CD4-positive, alpha-beta T cell treated with Interleukin-17A for 1 hour (primary cell): ENCODE measurements at regions not wholly inside any gene's neighbourhood (a gene's known extent, or its start where the extent isn't known, plus 50 kb on each side); places are given as distances from the start of the nearest gene placed in this dataset.
"Not testable (repeated sequence)": the region's sequence is repeated elsewhere in the genome, so short reads cannot be mapped to it uniquely, and the experiment has no call there.

Source experiments
- DNase-seq: peaks from one replicate; pipeline ENCODE4 v3.0.0-alpha.2; 2020

DNA sequence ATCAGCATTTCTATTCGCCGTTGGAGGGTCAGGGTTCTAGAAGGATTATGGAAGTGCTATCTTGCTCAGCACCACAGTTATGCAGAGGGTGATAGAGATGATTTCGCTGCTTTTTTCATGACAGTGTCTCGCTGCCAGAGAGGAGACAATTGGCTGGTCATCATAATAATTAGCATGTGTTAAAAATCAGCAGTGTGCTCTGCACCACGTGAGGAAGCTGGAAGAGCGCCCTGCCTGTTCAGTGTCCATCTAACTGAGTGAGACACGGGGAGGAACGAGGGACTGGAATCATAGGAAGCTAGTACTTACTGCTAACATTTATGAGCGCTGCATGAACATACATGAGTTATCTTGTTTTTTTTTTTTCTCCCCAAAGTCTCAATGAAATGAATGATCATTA is 116.2 kb upstream of the PLAAT1 start:
- DNase-seq = no peak

DNA sequence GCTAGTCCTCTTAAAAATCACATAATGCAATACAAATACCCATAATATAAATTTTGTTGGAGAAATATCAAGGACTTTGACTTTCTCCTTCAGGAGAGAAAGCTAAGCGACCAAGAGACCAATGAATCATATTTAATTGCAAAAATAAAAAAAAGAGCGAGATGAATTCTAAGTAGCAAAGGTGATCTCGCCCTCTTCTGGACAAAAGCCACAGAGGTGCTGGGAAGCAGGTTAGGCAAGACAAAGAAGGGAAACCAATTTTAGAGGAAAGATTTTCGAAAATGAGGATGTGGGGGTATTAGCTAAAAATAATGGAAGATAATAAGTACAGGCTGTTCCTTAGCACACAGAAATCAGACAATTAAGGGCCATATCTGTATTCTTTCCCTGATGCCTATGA is 111.4 kb upstream of the PLAAT1 start:
- no peak for DNase-seq

DNA sequence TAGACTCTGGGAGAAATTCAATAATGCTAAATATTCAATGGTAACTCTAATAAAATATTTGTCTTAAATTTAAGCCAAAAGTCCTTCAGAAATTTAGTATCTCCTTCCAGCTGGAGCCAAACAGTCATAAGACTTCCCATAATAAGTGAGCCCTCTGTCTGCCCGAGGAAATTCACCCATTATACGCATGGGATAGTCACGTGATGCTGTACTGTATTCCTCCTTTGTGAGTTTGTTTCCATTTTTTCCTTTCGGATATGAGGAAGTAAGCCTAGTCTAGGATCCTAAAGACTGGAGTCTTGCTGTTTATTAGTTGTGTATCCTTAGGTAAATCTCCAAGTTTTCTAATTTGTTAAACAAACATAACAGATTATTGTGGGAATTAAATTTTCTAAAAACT is 110.4 kb upstream of the PLAAT1 start:
- DNase-seq = no peak

DNA sequence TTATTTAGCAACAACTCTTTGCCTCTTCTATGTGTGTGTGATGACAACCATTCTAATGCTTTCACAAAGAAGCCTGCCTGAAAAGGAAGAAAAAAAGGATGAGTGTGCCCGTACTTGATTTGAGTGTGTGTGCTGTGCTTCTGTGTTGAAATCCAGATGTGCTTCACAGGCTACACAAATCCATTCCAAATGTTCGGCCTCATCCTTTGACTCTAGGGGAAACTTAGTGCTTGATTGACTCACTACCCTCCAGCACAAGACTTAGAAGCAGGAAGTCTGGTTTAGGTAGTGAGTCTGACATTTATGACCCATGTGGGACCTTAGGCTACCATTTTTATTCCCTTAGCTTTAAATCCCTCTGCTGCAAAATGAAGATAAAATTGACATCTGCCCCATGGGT is 108.8 kb upstream of the PLAAT1 start:
- DNase-seq = no peak

DNA sequence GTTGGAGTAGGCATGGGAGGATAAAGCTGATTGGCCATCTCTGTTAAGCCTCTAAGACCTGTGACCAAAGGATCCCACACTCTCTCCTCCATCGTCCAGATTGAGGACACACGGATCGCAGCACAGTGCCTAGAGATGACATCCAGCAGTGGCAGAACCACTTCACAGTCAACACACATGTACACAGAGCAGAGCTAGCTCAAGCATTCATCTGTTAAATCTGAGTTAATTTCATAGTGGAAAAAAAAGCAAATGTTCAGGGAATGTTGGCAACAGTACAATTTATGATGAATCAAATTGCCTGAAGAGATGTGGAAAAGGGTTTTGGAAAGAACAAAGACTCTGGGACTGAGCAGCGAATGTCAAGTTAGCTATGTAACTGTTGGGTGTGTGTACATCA is 108.1 kb upstream of the PLAAT1 start:
- no peak for DNase-seq

DNA sequence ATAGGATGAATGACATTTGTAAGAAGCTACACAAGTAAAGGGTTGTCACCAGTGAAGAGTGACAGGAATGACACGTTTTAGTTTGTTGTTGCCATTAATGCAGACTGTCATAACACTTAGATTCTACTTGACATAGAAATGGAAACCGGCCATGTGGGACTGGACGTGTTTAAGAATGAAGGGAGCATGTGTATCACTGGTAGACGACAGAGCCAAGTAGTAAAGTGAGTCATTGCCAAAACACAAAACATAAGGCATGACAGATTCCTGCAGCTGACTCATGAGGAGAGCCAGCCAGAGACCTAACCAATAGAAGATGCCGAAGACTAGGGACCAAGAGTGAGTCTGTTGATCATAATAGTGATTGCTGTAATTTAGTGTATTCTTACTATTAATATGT is 106.2 kb upstream of the PLAAT1 start:
- no peak for DNase-seq

DNA sequence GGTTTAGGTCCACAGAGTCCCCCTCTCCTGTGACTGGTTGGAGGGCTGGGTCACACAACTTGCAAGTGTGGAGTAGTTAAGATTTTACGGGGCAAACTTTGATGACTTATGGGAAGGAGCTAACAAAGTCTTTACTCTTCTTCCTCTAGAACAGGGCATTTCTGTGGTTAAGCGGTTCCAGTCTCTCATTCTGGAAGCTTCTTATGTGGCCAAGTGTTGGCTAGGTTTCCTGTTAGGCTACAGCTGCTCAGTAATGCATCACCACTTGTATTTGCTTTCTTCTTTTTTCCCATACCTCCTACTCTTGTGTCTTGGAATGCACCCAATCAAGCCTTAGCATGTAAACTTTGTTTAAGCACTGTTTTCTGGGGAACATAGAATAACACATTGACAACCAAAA is 100.6 kb upstream of the PLAAT1 start:
- no peak for DNase-seq

DNA sequence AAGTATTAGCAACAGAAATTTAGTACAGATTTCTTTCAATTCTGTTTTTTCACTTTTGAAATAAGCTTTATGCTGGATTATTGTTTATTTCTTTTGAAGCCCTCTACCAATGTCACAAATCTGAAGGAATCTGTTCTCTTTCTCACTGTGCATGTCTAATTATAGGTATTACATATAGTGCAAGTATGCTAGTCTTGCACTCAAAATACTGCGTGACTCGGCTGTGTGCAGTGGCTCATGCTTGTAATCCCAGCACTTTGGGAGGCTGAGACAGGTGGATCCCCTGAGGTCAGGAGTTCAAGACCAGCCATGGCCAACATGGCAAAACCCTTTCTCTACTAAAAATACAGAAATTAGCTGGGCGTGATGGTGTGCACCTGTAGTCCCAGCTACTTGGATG is 95.8 kb upstream of the PLAAT1 start:
- no peak for DNase-seq

DNA sequence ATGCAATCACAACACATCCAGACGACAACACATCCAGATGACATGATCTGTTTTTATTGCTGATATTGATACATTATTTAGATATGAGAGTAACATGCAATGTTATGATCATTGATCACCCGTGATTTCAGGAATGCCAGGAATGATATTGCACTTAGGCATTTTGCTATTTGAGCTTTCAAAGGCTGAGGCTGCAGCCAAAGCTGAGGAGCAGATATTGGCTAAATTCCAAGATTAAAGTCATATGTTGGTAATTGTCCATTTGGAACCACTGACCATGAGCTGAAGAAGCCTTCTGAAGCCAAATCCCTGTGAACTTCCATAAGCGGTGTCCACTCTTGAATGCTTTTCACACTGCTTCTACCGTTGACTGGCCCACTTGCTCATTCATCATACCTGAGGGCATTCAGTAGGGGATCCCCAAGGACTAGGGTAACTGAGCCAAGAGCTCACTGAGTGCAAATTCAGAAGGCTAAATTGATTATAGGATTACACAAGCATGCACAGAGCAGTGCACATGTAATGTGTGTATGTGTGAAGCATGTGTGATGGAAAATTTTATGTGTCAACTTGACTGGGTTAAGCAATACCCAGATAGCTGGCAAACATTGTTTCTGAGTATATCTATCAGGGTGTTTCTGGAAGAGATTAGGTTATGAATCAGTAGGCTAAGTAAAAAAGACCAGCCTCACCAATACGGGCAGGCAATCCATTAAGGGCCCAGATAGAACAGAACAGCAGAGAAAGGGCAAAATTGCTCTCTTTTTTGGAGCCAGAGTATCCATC is 92.1 kb upstream of the PLAAT1 start:
- DNase-seq = no peak

DNA sequence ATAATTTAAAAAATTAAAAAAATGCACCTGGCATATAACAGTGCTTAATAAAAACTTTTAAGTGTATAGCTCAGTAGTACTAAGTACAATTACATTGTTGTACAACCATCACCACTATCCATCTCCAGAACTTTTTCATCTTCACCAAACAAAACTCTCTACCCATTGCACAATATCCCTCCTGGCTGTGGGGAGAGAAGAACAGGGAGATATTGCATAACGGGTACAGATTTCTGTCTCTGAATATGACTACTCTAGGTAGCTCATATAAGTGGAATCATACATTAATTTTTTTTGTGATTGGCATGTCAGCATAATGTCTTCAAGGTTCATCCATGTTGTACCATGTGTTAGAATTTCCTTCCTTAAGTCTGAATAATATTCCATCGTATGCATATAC is 91.0 kb upstream of the PLAAT1 start:
- no peak for DNase-seq

DNA sequence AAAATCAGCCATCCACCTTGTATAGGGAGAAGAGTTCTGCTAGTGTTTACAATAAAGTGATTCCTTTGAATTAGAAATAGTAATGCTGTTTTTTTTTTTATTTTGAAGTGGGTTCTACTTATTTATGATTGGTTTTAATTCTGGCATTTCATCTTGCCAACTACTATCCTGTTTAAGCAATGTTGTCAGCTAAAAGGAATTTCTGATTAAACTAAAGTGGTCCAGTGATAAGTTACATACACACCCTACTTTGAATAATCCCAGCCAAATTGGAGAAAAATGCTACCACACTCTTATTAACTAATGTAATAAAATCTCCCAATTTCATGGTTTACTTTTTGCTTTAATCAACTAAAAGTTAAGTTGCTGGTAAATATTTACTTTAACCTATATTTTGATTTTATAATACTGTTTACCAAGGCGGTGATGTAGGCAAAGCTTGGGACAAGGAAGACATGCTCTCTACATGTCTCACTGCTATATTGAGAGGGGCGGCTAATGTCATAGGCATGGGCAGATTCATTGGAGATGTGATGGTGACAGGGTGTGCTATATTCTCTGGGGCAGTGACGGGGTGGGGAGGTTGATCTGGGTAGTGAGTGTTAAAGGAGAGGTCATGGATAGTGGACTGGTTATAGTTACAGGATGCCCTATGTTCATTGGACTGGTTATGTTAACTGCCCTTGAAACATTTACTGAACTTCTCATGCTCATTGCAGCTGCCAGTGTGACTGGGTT is 85.8 kb upstream of the PLAAT1 start:
- not testable (repeated sequence) for DNase-seq

DNA sequence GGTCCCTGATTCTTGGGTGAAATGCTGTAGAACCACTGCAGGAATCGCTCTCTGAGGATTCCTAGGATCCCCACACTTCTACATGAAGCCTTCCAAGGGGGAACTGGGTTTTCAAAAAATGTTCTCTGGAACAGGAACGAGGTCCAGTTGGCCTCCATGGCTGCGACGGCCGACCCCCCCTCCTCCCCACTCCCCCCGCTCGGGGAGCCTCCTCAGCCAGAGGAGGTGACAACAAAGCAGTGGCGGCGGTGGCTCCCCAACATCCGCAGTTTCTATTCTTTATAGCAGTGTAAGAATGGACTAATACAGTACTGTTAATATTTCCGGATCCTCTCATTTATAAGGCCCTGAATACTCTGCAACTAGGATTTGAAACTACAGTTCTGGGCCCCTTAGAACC is 84.0 kb upstream of the PLAAT1 start:
- DNase-seq = no peak

DNA sequence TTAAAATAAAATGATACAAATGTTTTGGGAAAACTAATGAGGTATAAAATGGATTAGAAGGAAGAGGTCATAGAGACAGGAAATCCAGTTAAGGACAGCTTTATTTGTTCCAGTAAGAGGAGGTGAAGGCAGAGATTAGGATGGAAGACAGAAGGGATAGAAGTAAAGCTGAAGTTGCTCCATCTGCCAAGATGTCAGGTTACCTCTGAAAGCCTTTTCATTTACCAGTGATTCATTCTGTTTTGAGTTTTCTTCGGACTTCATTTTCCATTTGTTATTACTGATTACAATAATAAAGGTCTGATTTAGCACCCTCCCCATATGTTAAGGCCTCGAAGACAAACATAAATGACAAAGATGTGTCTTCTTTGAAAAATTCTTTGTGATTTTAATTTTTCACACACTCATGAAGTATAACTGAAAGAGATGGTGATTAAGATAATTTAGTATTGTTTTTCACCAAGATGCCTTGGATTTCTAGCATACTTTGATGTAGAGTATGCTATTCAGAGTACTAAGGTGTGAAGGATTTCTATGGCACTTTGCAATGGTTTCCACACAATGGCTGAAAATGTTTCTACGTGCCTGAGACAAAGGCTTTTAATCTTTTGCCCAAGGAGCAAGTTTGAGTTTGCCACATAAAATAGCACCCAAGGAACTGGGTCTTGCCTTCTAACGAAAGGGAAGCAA is 75.4 kb upstream of the PLAAT1 start:
- DNase-seq = no peak

DNA sequence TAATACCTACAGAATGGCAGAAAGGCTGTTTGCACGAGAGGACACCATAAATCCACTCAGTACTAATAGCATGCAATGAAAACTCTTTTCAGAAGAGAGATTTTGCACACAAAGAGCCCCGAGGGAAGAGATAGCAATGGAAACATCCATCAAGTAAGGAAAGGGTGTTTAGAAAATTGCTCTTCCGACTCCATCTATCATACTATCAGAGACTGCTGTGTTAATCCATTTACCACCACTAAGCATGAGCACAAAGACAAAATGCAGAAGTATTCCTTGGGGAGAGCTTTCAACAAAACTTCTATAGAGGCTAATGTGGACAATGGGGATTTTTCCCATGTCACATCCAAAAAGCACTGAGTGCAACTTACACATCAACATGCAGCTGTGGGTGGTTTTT is 72.1 kb upstream of the PLAAT1 start:
- DNase-seq = no peak

DNA sequence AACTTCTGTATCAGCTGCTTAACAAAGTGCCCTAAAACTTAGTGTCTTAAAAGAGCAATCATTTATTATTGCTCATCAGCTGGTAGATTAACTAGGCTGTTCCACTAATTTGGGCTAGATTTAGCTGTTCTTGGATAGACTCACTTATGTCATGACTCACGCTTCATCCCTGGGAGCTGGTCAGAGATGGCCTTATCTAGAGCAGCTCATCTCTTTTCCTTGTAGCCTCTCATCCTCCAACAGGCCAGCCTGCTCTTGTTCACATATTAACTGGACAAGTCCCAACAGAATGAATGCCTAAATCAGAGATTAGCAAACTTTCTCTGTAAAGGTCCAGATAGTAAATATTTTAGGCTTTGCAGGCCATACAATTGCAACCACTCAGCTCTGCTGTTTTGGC is 66.9 kb upstream of the PLAAT1 start:
- no peak for DNase-seq

DNA sequence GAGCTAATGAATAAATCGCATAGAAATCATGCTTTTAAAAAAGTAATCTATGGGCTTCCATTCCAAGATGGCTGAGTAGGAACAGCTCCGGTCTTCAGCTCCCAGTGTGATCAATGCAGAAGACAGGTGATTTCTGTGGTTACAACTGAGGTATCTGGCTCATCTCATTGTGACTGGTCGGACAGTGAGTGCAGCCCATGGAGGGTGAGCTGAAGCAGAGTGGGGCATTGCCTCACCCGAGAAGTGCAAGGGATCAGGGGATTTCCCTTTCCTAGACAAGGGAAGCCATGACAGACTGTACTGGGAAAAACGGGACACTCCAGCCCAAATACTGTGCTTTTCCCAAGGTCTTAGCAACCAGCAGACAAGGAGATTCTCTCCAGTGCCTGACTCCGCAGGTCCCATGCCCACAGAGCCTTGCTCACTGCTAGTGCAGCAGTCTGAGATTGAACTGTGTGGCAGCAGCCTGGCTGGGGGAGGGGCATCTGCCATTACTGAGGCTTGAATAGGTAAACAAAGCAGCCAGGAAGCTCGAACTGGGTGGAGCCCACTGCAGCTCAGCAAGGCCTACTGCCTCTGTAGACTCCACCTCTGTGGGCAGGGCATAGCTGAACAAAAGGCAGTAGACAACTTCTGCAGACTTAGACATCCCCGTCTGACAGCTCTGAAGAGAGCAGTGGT is 61.5 kb upstream of the PLAAT1 start:
- not testable (repeated sequence) for DNase-seq

DNA sequence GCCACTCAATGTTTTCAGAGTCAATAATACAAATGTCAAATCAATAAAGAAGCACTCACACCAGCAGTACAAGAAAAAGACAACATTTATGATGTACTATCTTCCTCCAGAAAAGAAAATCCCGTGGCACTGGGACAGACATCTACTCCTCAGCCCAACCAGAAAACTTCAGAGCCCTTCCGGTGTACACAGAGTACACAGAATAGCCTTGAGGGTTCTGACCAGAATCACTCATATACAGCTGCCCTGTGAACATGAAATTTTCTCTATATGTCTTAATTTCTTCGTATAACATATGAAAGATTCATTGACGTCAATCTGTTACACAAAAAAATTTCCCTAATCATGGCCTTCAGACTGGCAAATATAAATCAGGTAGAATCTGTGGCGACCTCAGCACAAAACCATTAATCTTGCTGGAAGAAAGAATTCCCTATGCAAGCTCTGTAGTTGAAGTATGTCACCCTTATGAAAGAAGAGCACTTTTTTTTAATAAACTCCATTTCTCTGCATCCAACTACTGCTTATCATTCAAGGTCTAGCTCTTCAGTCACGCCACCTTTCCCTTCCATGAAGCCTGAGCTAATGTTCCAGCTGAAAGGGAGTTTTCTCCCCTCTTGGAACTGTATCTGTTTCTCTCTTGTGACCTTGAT is 53.8 kb upstream of the PLAAT1 start:
- no peak for DNase-seq

DNA sequence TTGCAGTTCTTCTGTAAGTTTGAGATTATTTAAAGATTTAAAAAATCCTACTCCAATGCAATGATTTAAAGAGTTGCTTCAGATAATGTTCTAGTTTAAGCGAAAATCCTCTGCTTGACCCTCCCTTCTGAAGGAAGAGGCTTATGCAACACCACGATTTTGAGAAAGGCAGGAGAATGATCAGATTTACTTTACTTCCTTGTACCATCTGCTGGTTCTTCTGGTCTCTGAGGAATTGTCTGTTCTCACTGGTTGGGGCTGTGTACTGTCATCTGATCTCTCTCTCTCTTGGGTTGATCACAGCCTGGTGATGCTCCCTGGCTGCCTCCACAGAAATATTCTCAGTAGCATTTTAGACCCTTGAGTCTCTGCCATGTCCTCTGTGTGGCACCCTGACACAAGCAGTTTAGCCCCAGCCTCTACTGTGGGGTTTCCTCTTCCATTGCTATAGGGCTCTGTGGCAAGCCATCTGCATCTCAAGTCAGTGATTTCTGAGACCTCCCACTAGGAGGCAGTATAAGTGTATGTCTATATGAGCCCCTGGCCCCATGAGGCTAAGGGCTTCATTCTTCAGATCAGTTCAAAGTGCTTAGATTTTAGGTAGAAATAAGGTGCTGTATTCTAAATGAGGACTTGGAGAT is 50.8 kb upstream of the PLAAT1 start:
- no peak for DNase-seq
